Stimulated activated CD8-positive, alpha-beta memory T cell treated with anti-CD3 and anti-CD28 coated beads, Interleukin-15, amount 100 ng/mL, for 48 hours (primary cell): ENCODE measurements at regions not wholly inside any gene's neighbourhood (a gene's known extent, or its start where the extent isn't known, plus 50 kb on each side); places are given as distances from the start of the nearest gene placed in this dataset.
A peak's percentile ranks its signal among the peaks of the same experiment; 100 is the strongest.
"Not testable (repeated sequence)": the region's sequence is repeated elsewhere in the genome, so short reads cannot be mapped to it uniquely, and the experiment has no call there.

ENCODE experiments used
- DNase-seq, 2 donors: peaks; one replicate each; pipeline ENCODE4 v3.0.0-alpha.2; 2020; ENCODE audit warnings: low read depth in 2 of 2

DNA sequence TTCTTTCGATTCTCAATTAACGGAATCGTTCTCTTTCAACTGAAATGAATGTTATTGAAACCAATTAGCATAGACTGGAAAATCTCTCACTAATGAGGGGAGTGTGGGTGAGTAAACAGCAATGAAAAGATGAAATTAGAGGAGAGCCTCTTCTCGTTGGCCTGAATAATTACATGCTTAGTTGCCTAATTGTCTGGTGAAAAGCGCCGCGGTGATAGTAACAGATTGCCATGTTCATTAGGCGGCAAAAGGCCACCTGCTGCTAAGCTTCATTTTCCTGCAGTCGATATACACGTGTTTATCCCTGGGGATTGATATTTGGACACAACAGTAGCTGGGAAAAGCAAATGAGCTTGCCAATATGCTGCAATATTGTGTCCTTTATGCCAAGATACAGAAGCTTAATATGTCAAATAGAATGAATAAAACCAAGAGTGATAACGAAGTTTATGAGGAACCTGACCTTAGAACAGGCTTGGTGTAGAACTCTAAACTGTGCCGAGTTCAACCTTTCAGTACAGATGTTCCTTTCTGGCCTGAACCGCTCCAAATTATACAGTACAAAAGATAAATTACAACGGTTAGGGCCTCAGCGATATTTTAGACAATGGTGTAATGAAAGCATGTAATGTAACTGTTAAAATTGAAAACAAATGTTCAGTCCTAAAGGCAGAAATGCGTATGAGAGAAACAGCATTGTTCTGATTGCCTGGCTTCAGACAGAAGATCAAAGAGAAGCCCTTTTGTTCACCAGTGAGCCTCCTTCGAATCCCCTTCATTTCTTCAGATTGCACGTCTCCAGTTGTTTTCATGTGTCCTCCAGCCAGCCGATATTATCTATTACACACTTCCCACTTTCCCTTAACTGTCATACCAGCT lies 185.2 kb downstream of the SHOX2 start:
- no peak for DNase-seq

DNA sequence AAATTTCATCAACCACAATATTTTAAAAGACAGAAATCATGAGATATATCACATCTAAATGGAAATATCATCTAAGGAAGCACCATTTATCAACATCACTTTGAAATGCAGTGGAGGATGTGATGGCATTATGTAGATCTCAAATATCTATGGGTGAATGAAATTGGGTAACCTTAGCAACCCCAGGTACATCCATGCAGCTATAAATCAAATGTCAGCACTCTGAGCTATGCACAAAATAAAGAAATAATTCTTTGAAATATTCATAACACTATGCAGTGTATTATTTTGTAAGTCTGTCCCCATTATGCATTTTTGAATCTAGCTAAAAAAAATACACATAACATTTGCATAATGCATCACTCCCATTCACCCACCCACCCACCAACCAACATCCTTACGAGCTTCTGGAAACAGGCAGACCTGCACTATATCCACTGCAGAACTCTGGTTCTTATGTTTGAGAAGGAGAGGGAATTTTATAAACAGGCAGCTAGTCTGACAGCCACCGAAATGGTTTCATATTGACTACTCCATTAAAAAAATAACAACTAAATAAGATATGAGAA lies 186.8 kb downstream of the SHOX2 start:
- no peak for DNase-seq

DNA sequence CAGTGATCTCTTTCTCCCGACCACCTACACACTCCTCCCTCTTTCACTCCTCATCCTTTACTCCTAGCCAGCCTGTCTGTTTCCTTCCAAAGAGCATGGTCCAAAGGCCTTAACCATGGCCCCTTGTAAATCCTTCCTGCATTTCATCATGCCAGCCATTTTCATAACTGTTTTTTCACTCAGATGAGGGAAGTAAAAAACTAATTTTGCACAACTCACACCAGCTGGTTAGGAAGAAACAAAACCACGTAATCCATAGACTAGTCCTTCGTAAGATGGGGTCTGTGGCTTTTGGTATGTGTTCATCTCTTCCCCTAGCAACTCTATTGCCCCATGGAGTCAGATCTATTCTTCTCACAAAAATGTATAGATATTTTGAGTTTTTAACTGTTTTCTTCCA lies 187.8 kb downstream of the SHOX2 start:
- no peak for DNase-seq

DNA sequence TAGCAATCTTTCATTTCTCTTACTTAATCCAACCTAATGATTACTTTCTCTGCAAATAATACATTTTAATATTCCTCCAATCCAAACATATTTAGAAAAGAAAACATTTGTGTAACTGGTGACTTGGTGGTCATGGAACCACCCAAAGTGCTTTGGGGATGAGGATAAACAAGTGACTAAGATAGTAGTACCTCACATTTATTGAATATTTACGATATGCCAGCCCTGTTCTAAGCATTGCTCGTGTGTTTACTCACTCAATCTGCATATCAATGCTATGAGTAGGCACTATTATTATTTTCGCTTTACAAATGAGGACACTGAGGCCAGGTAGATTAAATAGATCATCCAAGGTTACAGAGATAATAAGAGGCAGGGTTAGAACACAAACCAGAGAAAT lies 189.5 kb downstream of the SHOX2 start:
- no peak for DNase-seq

DNA sequence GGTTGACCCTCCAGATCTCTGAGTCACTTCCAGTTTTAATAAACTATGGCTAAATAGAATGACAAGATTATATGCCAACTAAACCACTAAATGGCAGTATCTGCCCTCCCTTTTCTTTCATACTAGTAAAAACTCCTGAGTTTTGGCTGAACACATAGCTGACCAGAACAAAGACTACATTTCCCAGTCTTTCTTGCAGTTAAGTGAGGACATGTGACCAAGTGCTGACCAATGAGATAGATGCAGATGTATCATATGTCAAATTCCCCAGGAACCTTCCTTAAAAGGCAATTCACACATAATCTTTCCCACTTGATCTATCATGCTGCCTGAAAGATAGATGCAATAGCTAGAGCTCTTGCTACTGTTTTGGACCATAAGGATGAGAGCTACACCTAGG lies 191.3 kb downstream of the SHOX2 start:
- DNase-seq: no peak

DNA sequence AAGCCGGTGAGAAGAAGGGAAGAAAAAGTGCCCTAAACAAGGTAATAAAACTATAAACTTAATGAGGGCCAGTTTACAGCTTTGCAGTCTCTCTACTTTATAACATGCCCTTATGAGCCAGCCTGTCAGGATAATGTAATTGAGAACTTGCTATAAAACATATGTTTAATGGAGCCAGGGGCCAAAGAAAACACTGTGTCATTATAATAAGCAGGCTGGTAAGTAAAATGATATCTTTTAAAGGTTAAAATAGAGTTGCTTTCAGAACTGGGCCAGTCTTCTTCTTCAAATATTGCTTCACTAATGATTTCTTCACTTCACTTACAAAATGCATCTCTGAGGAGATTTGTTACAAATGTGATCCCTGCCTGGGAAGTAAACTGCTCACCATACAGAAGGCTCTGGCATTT lies 192.5 kb downstream of the SHOX2 start:
- DNase-seq: no peak

DNA sequence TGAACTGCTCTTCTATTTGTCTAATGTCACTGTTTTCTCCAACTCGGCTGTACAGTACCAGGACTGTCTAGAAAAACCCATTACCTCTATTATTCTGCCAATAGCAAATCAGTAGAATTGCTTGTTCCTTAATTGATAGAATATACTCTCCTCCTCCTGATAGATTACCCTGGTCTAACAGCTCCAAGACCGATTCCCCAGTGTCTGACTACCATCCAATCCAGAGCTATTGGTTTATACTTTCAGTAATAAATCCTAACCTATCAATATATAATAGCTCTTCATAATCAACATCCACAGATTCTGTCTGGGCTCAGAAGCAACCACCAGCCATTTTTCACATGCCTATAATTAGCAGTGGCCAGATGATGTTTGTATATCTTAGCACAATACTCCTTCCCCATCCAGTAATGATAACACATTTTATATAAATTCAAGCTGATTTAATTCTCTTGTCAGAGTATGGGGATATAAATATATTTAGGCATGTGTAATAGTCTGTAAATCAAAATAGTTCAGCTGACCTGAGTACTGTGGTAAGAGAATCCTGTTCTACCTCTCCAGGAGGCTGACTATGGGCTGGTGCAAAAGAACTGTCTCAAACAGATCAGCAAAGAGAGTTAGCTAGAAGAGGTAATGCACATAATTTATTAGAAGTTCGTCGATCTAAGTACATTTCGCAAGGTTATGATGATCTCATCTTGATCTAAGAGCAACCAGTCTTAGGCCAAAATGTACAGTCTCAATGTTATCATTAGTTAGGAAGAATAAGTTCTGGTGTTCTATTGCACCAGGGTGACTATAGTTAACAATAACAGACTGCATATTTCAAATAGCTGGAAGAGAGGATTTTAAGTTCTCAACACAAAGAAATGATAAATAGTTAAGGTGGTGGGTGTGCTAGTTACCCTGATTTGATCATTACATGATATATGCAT lies 193.4 kb downstream of the SHOX2 start:
- no peak for DNase-seq

DNA sequence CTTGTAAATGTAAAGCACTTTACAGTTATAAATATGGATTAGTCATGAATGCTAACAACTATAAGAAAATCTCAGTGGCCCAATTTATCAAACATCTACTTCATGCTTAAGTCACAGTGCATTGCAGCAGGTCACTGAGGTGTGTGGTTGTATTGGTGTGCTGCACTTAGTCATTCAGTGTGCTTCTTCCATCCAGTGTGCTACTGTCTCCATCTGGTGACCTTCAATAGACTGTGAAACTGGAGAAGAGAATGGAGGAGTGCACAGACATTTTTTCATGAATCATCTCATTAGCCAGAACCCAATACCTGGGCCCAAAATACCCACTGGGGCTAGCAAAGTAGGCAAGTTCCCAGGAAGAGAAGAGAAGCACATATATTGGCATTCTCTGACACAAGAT lies 199.6 kb downstream of the SHOX2 start:
- no peak for DNase-seq

DNA sequence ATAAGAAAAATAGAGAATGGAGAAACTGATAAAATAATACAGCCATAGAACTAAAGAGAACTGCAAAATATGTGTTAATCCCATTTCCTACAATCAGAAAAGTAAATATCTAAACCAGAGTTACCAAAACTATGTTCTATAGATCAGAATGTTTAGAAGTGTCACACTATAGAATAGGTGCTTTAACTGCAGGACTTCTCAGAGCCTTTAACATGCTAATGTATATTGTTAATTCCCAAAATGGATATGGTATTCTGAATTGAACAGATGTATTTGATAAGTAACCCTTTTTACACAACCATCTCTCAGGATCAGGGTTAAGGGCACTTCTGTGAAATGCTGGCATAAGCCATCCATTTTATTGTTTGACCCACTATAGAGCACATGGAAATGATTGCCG lies 200.3 kb downstream of the SHOX2 start:
- no peak for DNase-seq

DNA sequence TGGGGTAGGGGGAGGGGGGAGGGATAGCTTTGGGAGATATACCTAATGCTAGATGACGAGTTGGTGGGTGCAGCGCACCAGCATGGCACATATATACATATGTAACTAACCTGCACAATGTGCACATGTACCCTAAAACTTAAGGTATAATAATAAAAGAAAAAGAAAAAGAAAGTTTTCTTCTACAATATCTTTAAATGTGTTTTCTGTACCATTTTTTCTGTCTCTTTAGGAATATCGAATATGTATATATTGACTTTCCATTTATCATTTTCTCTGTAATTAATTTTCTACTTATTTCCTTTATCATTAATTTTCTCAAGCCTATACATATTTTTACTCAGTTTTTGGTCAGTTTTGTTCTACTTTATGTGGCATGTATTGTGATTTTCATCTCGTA lies 203.5 kb downstream of the SHOX2 start:
- DNase-seq: not testable (repeated sequence)

DNA sequence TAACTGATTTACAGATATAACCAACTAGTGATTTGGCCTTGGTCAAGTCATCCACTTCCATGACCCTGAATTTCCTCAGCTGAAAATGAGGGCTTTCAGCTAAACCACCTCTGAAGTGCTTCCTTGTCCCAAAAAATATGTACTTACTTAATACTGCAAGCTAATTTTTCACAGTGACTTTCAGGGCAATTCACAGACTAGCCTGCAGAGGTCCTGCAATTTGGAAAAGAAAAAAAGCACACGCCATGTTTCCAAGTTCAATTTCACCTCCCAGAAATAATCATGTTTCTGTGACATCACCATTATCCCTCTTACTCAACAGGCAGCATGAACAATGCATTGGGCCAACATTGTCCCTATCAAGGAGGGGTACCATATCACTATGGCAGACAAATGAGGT lies 218.2 kb downstream of the SHOX2 start:
- no peak for DNase-seq

DNA sequence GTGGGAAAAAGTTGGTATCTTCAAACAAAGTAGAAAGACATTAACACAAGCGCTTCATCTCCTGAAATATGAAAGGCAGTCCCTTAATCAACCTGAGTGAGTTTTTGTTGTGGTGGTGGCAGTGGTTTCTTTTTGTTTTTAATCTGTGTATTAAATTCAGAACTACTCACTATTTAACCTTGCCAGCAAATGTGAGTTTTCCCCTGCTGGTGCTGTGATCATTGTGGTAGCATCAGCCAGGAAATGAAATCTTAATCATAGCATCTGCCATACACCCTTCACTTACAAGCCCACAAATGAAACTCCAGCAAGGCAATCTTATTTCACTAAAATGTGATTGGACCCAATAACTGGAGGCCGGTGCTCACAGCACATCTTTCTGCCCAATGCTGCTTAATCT lies 229.7 kb downstream of the SHOX2 start:
- no peak for DNase-seq

DNA sequence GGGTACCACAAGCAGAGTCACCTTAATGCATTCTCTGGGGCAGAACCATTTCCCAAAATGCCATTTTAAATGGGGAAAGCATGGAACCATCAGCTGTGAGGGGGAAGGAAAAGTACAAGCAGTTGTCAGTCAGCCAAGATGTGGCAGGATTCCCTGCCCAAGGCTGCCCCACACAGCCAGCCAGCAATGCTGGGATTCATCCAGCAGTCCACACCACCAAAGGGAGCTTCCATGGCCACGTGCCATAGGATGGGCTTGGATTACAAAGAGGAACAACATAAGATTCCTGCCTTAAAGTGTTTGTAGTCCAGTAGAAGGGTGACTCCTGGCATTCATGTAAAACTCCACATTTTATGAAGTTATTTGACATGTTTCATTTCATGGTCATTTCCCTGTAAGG lies 233.3 kb downstream of the SHOX2 start:
- no peak for DNase-seq

DNA sequence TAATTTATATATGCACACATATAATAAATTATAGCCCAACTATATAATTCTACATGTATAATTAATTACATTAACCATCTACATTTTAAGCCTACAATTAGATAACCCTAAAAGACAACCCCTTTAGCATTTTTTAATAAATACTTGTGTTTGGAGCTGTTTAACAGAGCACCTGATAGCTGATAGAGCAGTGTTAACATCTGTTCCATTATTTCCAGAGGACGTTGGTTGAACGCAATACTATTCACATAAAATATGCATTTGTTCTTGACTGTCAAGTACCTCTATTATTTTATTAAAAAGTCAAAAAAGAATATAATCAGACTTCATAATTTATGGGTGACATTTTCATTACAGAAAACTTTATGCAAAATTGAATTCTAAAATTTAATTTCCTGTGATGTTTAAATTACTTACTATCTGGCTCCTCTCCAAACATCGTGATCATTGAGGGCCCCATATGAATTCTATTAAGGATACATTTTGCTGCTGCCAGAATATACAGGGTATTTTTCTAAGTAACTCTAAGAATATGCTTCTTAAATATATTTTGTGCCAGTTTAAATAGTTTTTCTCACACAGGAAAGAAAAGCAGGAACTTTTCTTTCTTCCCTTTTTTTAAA lies 234.3 kb downstream of the SHOX2 start:
- no peak for DNase-seq

DNA sequence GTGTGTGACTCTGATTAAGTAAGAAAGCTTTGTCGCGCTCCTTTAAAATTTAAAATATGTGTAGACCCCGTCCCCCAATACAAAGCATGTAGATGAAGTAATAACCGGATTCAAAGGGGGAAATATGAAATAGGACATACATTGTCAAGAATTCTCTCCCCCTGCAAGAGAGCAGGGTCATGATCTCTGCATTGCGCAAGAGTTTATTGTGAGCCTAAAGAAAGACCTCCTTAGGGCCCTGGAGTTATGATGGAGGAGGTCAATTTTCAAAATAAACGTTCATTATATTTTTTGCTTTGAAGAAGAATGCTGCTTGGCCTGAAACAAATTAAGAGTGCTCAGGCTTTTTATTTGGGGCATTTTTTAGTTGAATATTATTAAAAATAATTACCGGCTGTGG lies 235.0 kb downstream of the SHOX2 start:
- no peak for DNase-seq

DNA sequence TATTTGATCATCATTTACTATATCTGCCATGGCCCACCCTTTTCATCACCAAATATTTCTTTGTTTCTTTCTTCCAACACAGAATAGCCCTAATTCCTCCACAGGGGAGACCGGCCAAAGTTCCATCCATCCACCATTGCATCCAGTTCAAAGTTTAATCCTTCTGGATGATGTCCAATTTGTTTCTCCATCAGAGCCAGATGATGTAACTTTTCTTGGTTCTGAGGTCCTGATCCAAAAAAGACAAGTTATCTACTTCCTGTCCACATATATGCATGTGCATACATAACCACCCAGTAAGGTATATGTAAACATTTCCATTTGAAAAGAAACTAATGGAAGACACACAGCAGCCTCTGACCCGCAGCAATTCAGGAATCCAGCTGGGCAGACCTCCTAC lies 237.3 kb downstream of the SHOX2 start:
- DNase-seq: no peak

DNA sequence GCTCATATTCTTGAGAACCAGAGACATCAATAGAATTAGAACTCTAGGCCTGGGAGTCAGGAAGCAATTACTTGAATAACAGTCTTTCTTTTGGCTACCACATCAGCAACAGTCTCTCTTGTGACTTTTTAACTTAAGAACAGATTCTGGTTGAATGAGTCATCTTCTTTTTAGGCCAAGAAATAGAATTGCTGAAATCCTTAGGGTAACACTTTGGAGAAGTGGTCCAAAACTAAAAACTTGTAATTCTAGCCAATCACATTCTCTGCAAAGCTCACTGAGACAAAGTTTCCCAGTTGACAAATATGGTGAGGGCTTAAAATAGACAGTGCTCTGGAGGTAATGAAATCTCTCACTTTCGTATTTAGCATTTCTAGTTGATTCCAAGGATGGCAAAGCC lies 238.0 kb downstream of the SHOX2 start:
- no peak for DNase-seq

DNA sequence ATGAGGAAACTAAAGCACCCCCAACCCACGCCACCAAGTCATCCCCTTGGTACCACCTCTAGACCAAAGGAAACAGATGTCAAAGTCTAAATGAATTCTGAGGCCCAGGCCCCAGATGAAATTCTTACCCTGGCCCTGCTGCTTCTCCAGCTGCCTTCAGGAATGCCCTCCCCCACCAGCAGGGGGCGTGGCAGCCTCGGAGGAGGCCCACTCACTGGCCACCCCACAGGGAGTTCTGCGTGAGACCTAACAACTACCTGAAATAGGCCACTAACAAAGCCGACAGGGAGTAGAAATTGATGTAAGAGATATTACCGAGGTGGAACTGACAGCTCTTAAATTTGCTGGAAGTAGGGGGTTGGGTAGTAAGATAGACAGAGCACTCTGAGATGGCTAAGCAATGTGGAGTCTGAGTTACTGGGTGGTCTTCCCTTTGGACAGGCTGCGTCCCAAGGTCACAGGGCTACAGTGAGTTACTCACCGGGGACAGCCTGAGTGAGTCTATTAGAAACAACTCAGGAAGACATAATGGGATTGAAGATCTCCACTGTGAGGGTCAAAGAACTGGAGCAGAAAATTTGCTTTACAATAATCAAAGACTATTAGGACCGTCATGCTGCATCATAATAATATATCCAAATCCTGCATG lies 240.7 kb downstream of the SHOX2 start:
- DNase-seq: peak in 1 of 2 donors; percentile 17

DNA sequence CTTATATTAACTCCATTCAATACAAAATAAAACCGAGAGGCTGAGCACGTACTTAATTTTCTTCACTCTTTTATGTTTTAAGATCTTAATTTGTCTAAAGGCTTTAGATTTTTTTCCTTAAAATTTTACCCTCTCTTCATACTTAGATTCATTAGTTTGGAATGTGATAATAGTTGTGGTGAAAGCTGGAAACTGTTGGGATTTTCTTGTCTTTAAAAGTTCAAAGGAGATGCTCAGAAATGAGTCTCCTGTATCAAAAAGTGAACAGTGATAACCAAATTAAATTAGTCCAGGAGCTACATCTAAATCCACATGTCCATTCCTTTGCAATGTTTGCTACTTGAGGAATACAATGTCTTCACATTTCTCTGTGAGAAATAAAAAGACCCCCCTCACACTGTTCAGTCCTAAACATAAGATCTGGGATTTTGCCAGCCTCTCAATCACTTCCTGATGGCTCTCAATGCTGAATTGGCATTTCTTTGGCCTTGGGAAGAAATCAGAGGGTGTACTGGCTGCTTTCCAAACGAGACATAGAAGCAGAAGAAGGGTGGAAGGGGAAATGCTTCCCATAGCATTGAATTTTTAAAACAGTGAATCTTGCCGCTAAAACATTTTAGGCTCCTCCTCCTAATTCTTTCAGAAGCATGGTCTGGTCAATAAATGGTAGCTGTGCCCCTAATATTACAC lies 245.0 kb downstream of the SHOX2 start:
- DNase-seq: no peak

DNA sequence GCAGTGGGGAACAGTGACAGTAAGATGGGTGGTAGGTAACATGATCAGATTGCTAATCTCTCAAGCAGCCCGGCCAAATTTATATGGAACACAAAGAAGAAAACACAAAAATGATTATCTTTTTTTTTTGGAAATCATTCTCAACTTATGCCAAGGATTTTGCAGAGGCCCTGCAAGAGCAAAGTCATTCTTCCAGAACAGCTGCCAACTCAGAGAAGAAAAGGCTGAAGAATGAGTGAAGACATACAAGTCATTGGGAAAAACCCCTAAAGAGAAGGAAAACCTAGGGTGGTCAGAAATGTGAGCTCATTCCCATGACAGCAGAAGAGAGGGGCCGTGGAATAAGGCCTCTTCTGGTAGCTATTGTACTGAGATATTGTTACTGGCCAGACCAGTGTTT lies 246.7 kb downstream of the SHOX2 start:
- DNase-seq: no peak

DNA sequence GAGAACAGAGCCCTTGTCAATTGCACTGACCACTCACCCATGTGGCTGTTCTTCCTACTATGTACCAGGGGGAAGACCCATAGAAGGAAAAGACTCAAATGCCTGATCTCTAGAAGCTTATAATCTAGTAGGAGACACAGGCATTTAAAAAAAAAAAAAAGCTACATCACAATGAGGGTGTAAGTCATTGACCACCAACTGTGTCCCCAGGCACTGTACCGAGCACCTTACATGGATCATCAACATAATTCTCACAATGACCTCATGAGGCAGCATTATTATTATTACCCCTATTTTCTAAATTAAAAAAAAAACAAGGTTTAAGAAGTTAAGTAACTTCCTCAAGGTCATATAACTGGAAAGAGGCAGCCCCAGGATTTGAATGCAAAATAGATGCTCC lies 247.4 kb downstream of the SHOX2 start:
- DNase-seq: no peak
